ENCODE measurements at regions not wholly inside any gene's neighbourhood (a gene's known extent, or its start where the extent isn't known, plus 50 kb on each side); places are given as distances from the start of the nearest gene placed in this dataset.
A peak's percentile ranks its signal among the peaks of the same experiment; 100 is the strongest.

DNA sequence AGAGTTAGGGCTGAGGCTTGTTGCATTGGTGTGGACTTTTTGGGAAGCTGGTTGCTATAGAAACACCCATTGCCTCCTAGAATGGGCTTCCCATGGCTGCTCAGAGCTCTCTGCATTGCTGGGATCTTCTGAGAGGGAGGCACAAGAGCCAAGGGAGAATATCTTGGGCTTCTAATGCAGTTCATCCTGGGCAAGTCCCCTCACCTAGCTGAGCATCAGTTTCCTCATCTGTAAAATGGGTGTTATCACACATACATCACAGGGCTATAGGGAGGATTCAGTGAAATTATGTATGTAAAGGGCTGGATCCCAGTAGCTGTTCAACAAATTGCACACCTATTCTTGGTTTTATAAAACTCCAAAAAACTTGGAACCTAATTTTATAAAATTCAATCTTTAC lies 106.1 kb upstream of the ALDH1B1 start:
- no peak for DNase-seq (ENCODE audit: low read depth)

- no peak for DNase-seq (ENCODE audit: low read depth)
These were observed 107.3 kb upstream of the ALDH1B1 start for GRCh38 chr9:38285236-38285635.

GRCh38 chr9:38284588-38285051 lies 107.9 kb upstream of the ALDH1B1 start:
- no peak for DNase-seq (ENCODE audit: low read depth)

DNA sequence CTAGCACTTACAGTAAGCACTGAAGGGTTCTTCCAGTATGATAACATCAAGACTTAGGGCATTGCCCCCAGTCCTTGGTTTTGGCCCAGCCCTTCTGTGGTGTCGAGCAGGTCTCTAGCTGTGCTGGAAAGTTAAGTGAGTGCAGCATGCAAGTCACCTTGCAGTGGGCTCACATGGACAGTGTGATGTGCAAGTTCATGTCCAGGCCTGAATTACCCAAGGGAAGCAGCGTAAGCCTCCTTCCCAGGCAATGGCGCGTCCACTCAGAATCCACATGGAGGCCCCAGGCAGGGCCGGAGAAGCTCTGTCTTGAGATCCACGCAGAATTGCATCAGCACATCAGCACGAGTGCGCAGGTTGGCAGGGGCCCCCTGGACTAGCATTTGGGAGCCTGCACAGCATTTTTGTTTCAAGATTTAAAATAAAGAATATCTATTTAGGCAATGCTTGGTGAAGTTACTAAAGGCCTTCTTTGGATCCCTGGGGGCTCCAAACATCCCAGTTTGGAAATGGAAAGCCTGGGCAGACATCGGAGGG lies 108.4 kb upstream of the ALDH1B1 start:
- DNase-seq (ENCODE audit: low read depth): no peak

DNA sequence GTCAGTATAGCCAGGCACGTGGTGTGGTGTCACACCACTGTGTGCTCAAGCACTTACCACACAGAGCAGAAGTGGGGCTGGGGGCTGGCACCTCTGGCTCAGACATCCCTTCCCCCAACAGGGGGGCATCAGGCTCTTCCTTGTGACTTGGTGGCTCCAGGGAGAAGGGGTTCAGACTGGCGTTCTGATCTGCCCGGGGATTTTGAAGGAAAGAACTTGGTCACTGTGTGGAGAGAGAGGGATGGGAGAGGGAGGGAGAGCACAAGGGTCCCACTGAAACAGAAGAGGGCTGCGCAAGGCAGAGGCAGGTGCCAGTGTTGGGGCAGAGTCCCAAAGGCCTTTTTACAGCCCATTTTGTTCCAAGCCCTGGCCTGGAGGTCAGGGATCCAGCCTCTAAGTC lies 109.7 kb upstream of the ALDH1B1 start:
- DNase-seq (ENCODE audit: low read depth): no peak

DNA sequence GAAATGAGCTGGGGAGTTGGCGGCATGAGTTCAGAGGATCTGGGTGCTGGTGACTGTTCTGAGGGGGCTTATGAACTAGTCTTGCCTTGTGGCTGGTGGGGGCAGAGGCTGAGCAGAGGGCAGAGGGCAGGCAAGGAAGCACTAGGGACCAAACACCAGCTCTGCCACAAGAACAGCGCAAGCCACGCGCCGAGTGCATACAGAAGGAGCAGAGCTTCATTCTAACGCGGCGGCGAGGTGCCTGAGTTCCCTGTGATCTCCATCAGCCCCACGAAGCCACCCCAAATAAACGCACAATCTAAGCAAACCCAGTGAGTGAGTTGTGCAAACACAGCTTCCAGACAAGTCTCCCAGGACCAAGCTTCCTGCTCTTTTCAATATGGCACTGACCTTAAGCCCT lies 110.6 kb upstream of the ALDH1B1 start:
- DNase-seq (ENCODE audit: low read depth): no peak

DNA sequence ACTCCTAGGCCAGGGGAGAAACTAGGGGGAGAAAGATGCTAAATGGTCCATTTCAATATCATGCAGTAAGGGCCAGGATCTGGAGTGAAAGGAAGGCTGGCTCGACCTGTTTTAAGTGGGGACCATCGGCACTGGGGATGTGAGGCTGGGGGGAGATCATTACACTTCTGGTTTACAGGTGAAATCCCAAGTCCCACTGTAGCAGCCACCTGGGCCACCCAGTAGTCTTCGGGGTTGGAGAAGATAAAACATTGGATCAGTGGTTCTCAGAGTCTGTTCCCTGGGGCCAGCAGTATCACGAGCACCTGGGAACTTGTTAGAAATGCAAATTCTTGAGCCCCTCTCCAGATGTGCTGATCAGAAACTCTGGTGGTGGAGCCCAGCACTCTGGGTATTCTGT lies 111.3 kb upstream of the ALDH1B1 start:
- DNase-seq (ENCODE audit: low read depth): no peak

DNA sequence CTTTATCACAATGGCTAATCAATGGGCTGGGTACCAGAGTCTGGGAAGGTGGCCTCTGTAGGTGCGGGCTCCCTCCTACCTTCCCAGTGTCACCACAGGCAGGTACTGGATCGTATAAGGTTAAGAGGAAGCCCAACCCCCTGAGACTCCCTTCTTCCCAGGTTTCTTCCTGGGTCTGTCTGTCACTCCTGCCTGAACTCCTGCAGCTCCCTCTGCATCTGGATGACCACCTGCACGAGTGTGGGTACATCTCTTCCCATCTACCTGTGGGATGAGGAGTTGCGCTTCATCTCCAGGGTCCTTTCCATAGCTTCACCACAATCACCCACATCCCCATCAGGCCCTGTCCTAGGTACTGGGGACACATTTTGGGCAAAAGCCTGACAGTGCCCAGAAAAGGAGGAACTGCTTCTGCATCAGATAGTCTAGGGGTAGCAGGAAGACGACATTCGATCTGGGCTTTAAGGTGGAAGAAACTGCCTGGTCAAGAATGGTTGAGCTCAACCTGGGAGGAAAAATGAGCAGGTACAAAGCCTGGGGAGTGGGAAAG lies 112.2 kb upstream of the ALDH1B1 start:
- no peak for DNase-seq (ENCODE audit: low read depth)

- DNase-seq (ENCODE audit: low read depth): no peak
These were observed 113.4 kb upstream of the ALDH1B1 start for GRCh38 chr9:38278931-38279679.

- DNase-seq (ENCODE audit: low read depth): no peak
These were observed 114.0 kb upstream of the ALDH1B1 start for GRCh38 chr9:38278457-38278856.

- DNase-seq (ENCODE audit: low read depth): no peak
These were observed 114.8 kb upstream of the ALDH1B1 start for GRCh38 chr9:38277601-38278200.

- no peak for DNase-seq (ENCODE audit: low read depth)
These were observed 115.6 kb upstream of the ALDH1B1 start for GRCh38 chr9:38276771-38277439.

GRCh38 chr9:38274800-38275199 lies 117.7 kb upstream of the ALDH1B1 start:
- no peak for DNase-seq (ENCODE audit: low read depth)

GRCh38 chr9:38272710-38273109 lies 119.8 kb upstream of the ALDH1B1 start:
- DNase-seq (ENCODE audit: low read depth): no peak

DNA sequence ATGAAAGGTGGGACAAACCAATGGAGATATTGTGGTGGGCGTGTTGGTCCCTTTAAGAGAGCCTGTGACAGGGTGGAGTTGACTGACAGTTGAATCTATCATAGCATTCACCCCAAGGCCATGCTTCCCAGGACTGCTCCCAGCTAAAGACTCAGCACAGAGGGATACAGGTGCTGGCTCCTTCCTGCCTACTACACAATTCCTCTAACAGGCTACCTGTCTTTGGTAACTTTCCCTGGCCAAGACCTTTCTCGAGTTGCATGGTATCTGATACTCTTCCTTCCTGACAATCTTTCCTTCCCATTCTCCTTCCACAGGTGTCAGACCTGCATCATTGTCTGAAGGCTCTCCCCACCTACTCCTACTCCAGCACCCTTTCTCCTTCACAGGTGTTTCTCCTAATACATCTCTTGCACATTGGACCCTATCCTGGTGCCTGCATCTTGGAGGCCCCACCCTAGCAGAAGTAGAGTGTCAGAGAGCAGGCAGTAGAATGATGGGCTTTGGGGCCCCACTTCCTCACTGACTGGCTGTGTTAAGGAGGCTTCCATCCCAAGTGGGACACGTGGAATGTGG lies 120.7 kb upstream of the ALDH1B1 start:
- DNase-seq (ENCODE audit: low read depth): no peak

- DNase-seq (ENCODE audit: low read depth): no peak
These were observed 122.7 kb upstream of the ALDH1B1 start for GRCh38 chr9:38269775-38270174.

DNA sequence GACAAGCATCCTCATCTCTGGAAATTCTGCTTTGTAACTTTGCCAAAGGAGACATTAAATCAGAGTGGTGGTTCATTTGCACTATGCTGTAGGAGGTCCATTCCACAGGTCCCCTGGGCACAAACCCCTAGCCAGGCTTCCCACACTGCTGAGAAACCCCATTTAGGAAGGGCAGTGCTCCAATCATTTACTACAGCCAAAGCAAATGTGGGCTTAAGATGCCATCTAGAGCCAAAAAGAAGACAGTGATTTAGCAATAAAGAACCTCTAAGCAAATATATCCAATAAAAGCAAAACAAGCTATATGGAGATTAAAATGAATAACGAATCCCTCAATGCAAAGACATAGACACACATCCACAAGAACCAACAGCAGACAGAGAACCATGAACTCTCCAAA lies 129.0 kb upstream of the ALDH1B1 start:
- peak; percentile 6 for DNase-seq (ENCODE audit: low read depth)

GRCh38 chr9:38259519-38260218 lies 132.8 kb upstream of the ALDH1B1 start:
- DNase-seq (ENCODE audit: low read depth): no peak

DNA sequence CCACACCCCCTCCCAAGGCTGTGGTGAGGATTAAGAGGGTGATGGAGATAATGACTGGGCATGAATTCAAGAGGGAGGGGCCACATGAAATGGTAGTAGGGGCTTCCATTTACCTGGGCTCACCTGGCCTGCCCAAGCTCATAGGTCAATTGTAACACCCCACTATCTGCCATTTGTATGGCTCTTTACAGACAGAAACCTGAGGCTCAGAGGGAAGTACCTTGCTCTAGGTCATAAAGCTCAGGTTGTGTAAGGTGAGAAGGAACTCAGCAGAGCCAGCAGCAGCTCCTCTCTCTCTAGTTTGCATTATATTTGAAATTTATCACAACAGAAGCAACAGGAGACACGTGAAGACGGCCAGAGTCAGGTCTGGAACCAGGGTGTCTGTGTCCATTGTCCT lies 133.4 kb upstream of the ALDH1B1 start:
- no peak for DNase-seq (ENCODE audit: low read depth)

DNA sequence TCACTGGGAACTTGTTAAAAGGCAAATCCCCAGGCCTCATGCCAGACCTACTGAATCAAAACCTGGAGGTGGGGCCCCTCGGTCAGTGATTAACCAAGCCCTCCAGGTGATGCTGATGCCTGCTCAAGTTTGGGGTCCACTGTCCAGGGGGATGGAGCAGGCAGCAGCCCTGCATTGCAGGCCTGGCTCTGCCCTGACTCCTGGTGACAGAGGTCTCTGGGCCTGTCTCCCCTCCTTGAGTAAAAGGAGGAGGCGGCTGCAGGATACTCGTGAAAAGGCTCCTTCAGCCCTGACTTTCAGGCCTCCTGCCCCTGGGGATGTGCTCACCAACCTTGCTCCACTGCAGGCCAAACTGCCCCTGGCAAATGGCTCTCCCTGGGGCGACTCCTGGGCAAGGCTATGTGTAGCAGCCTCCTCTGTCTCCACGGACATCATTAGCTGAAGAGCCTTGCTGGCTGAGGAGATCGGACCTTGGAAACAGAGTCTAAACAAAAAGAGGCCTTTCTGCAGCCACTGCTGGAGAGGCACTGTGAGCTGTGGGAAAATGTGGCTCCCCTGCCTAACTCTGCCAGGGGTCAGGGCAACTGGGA lies 134.8 kb upstream of the ALDH1B1 start:
- DNase-seq (ENCODE audit: low read depth): no peak

DNA sequence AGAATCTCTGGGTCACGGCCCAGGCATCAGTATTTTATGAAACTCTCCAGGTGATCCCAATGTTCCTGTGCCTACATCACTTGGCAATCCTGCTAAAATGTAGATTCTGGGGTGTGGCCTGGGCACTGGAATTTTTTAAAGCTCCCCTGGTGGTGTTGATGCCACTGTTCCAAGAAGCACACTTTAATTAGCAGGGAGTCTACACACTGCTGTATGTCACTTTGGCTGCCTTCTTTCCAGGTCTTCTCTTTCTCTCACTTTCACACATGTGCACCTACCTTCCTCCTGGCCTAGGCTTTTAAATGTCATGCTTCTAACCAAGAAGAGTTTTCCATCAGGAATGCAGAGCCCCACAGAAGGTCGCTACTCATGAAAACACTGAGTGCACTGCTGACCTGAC lies 136.0 kb upstream of the ALDH1B1 start:
- no peak for DNase-seq (ENCODE audit: low read depth)
